ENCODE measurements at regions not wholly inside any gene's neighbourhood (a gene's known extent, or its start where the extent isn't known, plus 50 kb on each side); places are given as distances from the start of the nearest gene placed in this dataset.

GRCh38 chrX:149286940-149287349 is 218.2 kb downstream of the IDS start:
- TF ChIP-seq CTCF (IDR thresholded peaks at IDR 0.05), result peak; percentile 26 to 60 (median 43)
- no peak for TF ChIP-seq POLR2A (IDR thresholded peaks at IDR 0.05)
